PC-9 (cell line): ENCODE measurements at regions not wholly inside any gene's neighbourhood (a gene's known extent, or its start where the extent isn't known, plus 50 kb on each side); places are given as distances from the start of the nearest gene placed in this dataset.

ENCODE experiments used
- EZH2 ChIP-seq: fragments of 200-600 bp; sonication (generic); IDR thresholded peaks from 2 replicates; pipeline ENCODE4 v1.8.0; 2017; ENCODE audit warnings: antibody characterized with exemption, low read depth
- TF ChIP-seq, protein P1 (sequence below): fragments of 200-600 bp; sonication (generic); conservative IDR thresholded peaks from 2 replicates; pipeline ENCODE4 v1.6.1; 2017; ENCODE audit warnings: mixed run types, antibody characterized with exemption, mild to moderate bottlenecking, moderate library complexity

DNA sequence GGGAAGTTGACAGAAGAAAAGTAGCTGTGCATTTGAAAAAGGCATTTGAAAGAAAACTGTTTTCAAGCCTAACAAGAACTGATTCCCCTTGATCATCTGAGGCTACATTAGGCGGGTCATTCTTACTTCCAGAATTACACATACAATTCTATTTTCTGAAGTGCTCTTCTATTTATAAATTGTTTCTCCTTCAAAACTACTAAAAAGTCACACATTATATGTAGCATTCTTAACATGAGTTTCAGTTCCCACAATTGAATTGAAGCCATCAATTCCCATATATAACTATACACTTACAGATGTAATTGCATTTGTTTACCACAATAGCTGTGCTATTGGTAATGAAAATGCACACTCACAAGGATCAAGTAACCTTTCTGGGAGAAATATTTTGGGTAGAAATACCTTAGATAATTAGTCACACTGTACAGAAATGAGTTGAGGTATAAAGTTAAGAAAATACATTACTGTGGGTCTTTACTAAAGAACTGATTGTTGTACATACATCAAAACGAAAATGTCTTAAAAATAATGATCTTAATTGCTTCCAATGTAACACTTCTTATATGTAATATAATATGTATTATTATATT lies 1688.0 kb upstream of the AGA start:
- TF ChIP-seq EZH2, result no peak
- TF ChIP-seq, protein P1, sequence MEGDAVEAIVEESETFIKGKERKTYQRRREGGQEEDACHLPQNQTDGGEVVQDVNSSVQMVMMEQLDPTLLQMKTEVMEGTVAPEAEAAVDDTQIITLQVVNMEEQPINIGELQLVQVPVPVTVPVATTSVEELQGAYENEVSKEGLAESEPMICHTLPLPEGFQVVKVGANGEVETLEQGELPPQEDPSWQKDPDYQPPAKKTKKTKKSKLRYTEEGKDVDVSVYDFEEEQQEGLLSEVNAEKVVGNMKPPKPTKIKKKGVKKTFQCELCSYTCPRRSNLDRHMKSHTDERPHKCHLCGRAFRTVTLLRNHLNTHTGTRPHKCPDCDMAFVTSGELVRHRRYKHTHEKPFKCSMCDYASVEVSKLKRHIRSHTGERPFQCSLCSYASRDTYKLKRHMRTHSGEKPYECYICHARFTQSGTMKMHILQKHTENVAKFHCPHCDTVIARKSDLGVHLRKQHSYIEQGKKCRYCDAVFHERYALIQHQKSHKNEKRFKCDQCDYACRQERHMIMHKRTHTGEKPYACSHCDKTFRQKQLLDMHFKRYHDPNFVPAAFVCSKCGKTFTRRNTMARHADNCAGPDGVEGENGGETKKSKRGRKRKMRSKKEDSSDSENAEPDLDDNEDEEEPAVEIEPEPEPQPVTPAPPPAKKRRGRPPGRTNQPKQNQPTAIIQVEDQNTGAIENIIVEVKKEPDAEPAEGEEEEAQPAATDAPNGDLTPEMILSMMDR, result no peak
